Stimulated activated naive CD8-positive, alpha-beta T cell treated with anti-CD3 and anti-CD28 coated beads, Interleukin-15, Interleukin-2, amounts not matched to agents 100 U/mL and 50 U/mL, for 24 hours (primary cell): ENCODE measurements at regions not wholly inside any gene's neighbourhood (a gene's known extent, or its start where the extent isn't known, plus 50 kb on each side); places are given as distances from the start of the nearest gene placed in this dataset.
A peak's percentile ranks its signal among the peaks of the same experiment; 100 is the strongest.
"Not testable (repeated sequence)": the region's sequence is repeated elsewhere in the genome, so short reads cannot be mapped to it uniquely, and the experiment has no call there.

Experiments
- ATAC-seq: fragments of 150-1000 bp; cut with Tn5 transposase; one replicate; pipeline ENCODE4 v1.10.0; 2021
- DNase-seq: peaks from one replicate; pipeline ENCODE4 v3.0.0; 2021

DNA sequence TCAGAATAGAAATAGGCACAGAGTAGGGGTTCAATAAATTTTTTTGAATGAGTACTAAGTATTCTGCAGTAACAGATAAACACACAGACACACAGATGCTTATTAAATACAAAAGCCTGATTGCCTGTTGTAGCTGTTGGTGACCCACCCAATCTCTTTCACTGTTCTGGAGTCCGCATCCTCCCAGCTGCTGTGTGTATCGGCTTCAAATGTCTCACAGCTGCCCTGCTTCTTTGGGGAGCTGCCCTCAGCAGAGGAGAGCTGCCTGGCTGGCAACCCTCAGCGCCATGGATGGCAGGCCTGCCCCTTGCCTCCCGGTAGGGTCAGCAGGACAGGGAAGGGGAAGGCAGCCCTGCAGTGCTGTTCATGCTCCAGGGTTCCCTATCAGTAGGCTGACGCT, 50.5 kb upstream of the PRNP start:
- no peak for ATAC-seq
- DNase-seq: no peak

DNA sequence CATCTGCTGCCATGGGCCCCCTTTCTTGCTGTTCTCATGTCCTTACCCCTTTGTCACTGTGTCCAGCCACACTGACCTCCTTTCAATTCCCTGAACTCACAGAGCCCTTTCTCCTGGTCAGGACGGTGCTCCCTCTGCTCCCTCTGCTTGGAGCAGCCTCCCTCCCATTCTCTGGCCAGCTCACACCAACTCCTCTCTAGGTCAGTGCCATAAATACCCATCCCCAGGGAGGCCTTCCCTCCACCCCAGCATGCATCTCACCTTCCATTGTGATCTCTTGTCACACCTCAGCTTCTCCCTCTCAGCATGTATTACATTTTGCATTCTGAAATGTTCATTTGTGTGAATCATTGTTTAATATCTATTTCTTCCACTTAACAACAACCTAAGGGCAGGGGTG, 50.9 kb upstream of the PRNP start:
- DNase-seq (no peak), ATAC-seq (no peak)

DNA sequence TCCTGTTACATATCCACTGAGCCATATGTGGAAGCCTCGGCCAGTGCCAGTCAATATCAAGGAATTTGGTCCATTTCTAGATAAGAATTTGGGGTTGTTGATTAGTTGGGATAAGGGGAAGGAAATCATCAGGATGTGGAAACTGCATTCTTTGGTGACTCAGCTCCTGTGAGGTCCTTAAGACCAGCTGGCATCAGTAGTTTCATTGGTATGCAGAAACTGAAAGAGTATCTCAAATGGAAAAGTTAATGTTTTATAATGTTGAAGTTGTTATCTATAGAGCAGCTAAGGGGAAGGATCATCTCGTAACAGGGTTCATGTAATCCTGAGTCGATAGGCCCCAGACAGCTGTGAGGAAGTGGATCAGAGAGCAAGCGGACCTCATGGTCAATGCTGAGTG, 52.5 kb upstream of the PRNP start:
- DNase-seq (no peak), ATAC-seq (no peak)

DNA sequence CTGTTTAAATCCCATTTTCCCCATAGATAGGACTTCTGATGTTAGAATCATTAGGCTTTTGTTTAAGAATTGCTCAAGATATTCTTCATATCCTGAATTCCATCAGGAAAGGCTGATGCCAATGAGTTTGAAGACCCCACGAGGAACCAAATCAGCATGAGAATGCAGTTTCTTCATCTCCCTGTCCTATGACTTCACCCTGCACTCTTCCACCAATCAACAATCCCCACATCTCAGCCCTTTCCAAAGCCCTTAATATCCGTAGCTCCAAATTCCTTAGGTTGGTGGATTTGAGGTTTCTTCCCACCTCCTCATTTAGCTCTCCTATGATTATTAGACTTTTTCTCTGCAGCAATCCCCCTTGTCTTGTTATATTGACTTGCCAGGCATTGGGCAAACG, 52.9 kb upstream of the PRNP start:
- DNase-seq: no peak
- ATAC-seq: no peak

DNA sequence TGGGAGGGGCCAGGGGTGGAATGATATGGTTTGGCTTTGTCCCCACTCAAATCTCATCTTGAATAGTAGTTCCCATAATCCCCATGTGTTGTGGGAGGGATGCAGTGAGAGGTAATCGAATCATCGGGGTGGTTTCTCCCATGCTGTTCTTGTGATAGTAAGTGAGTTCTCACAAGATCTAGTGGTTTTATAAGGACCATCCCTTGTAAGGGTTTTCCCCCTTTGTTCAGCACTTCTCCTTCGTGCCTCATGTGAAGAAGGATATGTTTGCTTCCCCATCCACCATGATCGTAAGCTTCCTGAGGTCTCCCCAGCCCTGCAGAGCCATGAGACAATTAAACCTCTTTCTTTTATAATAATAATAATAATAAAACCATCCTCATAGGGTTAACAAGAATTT, 53.4 kb upstream of the PRNP start:
- ATAC-seq: no peak
- no peak for DNase-seq

DNA sequence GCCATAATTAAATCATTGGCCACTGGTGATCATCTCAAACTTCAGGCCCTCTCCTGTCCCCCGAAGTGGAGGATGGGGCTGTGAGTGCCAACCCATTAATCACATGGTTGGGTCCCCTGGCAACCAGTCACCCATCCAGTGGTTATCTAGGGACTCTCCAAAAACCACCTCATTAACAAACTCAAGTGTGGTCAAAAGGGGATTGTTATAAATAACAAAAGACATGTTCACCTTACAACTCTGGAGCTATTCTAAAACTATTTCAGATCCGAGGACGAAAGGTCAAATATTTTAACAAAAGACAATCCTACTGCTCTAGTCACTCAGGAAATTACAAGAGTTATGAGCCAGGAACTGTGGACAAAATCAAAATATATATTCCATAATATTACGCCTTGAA, 60.0 kb upstream of the PRNP start:
- no peak for ATAC-seq
- no peak for DNase-seq

DNA sequence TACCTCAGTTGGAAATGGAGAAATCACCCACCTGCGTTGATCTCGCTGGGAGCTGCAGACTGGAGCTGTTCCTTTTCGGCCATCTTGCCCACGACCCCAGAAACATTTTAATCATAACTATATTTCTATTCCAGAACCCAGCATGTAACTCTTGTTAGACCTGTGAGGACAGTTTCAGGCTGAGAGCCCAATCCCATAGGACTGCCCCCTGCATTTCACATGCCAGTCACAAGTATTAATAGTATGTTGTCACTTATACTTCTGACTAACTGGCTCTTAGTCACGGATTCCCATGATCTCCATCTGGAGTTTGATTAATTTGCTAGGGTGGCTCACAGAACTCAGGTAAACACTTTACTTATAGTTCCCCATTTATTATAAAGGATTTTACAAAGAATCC, 60.6 kb upstream of the PRNP start:
- ATAC-seq (no peak), DNase-seq (no peak)

DNA sequence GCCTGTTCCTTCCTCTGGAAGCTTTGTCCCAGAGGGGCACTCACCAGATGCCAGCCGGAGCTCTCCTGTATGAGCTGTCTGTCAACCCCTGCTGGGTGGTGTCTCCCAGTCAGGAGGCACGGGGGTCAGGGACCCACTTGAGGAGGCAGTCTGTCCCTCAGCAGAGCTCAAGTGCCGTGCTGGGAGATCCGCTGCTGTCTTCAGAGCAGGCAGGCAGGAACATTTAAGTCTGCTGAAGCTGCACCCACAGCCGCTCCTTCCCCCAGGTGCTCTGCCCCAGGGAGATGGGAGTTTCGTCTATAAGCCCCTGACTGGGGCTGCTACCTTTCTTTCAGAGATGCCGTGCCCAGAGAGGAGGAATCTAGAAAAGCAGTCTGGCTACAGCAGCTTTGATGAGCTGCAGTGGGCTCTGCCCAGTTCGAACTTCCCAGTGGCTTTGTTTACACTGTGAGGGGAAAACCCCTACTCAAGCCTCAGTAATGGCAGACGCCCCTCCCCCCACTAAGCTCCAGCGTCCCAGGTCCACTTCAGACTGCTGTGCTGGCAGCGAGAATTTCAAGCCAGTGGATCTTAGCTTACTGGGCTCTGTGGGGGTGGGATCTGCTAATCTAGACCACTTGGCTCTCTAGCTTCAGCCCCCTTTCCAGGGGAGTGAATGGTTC, 61.5 kb upstream of the PRNP start:
- ATAC-seq, DNase-seq: not testable (repeated sequence)

DNA sequence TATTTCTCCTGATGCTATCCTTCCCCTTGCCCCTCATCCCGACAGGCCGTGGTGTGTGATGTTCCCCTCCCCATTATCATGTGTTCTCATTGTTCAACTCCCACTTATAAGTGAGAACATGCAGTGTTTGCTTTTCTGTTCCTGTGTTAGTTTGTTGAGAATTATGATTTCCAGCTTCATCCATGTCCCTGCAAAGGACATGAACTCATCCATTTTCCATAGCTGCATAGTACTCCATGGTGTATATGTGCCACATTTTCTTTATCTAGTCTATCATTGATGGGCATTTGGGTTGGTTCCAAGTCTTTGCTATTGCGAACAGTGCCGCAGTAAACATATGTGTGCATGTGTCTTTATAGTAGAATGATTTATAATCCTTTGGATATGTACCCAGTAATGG, 67.1 kb upstream of the PRNP start:
- ATAC-seq, DNase-seq: not testable (repeated sequence)

DNA sequence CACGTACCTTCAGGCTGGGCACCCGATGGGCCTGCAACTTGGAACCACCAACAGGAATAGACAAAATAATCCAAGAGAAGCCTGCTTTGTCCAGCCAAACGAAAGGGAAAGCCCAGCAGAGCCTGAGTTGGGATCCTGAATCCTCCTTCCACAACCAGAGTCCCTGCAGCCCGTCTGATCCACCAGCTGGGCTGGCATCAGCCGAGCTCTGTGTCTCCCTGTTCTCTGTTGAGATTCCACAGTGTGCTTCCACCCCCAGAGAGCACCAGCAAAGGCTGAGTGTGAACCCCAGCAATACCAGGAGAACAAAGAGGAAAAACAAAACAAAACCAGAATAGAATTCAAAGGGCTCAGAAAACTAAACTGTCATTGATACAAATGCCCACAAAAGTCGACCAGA, 68.8 kb upstream of the PRNP start:
- ATAC-seq: no peak
- DNase-seq: no peak

DNA sequence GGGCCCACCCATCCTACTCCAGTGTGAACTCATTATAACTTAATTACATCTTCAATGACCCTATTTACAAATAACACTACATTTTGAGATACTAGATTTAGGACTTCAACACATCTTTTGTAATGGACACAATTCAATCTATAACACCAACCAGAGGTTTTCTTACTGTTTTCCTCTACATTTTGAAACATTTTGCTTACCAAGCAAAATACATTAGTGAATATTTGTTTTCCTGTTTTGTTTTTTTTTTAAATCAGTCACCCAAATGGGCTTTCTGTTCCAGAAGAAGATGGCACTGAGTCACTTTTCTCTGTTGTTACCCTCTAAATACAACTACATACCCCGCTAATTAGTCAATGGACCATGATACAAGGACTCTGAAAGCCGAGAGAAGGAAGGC, 69.2 kb upstream of the PRNP start:
- DNase-seq (no peak), ATAC-seq (no peak)

DNA sequence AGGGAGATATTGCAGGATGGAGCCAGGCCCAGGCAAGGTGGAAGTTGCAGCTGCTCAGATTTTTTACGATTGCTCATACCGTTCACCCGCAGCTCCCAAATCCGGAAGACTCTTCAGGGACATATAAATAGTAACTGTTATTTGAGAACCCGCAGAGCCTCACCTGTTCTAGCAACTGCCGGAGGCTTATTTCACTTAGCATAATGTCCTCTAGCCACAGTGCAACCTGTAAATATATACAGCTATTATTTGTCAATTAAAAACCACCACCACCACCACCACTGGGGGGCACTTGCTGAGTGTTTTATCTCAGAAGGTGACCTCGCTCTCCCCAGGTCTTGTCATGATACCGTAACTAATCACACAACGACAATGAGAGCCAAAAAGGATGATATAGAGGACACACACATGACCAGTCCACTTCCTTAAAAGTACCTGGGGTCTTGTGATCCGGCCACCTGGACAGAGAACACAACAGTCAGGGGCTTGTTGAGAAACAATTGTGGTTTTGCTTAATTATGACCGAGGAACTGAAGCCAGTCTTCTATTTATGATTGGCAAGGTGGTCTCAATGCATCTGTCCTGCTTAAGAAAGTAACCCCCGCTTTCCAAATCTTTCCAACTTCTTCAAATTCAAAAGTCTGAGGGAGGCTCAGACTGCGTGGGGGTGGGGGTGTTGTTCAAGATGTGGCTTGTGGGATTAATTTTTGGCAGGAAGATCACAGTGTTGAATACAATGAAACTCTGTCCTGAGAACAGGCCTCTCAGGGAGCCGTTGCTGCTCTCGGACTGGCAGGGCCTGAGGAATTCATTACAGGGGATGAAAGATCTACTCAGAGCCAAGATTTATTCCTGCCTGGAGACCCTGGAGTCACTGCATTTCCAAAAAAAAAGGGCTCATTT, 72.3 kb upstream of the PRNP start:
- DNase-seq (peak; percentile 63), ATAC-seq (peak; percentile 53)

DNA sequence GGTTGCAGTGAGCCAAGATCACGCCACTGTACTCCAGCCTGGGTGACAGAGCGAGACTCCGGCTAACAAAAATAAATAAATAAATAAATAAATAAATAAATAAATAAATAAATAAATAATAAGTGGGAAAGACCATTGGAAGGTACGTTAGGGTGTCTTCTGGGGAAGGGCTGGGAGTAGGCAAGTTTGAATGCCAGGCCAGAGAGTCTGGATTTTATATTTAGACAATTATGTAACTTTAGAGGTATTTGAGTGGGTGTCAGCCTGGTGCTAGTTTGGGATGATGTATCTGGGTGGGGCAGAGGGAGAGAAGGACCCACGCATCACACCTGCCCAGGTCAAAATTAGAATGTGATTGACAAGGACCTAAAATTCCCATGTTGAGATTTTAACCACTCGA, 73.1 kb upstream of the PRNP start:
- ATAC-seq: no peak

DNA sequence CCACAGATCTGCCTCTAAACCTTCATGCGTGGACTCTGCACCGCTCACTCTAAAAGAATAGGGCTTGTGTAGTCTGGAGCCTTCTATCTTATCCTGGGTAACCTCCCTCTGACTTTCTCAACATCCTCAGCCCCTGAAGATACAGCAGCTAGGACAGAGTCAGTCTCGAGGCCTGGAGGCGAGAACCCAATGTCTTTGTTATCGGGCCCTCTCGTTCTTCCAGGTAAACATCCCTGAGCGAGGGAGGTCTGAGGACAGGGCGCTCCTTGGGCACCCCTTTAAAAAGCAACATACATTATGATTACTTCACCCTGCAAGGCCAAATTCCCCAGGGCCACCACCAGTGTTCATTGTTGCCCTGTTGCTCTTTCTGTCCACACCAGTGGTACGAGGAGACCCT, 75.4 kb upstream of the PRNP start:
- ATAC-seq (no peak), DNase-seq (no peak)

More for the DNA sequence above, 73.1 kb upstream of the PRNP start:
- DNase-seq: no peak

DNA sequence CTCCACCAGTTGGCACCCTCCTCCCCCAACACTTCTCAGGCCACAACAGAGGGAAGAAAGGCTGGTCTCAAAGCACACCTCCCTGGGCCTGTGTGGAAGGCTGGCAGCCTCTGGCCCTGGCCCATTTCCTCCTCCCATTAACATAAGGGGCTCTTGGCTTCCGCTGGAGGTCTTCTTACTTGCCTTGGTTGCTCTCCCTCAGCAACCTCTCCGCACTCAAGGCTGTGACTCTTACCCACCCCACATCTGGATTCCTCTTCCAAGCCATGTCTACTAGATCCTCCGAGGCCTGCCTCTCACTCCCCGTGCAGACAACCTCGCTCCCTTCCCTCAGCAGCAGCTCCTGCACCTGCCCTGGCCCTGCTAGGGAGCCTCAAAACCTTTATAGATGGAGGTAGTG, 76.7 kb upstream of the PRNP start:
- DNase-seq: no peak
- ATAC-seq: no peak

DNA sequence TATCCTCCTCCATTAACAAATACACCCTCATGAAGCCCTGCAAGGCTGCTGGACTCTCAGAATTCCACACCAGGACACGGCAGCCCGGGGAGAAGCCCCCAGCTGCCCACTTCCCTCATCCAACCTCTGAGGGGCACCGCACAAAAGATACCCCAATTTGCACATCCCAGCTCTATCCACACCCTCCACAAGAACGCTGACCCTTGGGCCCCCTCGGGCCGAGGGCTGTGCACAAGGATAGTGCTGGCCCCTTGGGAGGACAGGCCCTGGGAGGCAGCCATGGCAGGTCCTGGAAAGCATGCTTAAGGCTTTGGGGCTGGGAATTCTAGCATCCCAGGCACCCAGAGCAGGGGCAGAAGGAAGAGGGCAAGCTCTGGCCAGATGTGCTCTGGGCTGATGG, 77.4 kb upstream of the PRNP start:
- ATAC-seq (no peak), DNase-seq (no peak)

DNA sequence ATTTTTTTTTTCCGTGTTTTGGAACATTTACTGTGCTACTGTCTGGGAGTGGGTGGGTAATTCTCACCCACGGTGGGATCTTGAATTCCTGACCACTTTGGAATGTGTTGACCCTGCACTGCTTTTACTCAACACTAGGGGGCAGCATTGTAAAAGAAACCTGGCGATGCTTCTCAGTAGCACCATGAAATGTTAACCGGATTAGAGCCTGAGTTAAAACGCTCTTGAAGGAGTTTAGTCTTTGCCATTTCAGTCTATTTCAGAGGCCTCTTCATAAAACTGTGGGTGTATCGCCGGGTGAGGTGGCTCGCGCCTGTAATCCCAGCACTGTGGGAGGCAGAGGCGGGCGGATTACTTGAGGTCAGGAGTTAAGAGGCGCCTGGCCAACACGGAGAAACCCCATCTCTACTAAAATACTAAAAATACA, 79.0 kb upstream of the PRNP start:
- DNase-seq: peak; percentile 48

DNA sequence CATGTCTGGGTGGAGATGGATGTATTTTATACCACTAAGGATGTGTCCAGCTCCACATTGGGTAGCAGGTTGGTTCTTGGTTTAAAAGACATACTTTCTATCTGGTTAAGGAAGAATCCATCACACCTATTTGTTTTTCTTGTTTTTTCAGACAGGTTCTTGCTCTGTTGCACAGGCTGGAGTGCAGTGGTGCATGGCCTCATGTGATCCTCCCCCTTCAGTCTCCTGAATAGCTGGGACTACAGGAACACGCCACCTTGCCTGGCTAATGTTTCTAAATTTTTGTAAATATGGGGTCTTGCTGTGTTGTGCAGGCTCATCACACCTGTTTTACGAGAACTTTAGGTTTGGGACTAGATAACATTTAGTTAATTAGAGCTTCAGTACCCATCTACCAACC, 80.2 kb upstream of the PRNP start:
- no peak for ATAC-seq
- DNase-seq: no peak

More for the DNA sequence above, 79.0 kb upstream of the PRNP start:
- ATAC-seq: peak; percentile 51

DNA sequence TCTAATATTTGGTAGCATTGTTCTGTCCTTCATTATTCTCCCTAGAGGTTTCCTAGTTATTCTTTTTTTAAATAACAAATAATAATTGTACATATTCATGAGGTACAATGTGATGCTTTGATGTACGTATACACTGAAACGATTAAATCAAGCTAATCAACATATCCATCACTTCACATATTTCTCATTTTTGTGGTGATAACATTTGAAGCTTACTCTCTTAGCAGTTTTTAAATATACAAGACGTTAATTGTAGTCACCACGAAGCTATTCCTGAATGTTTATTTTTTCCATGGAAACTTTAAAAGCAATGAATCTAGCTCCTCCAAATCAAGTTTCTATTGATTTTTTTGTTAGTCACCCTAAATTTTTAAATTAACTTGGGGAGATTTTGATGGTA, 81.1 kb upstream of the PRNP start:
- no peak for ATAC-seq
- no peak for DNase-seq

DNA sequence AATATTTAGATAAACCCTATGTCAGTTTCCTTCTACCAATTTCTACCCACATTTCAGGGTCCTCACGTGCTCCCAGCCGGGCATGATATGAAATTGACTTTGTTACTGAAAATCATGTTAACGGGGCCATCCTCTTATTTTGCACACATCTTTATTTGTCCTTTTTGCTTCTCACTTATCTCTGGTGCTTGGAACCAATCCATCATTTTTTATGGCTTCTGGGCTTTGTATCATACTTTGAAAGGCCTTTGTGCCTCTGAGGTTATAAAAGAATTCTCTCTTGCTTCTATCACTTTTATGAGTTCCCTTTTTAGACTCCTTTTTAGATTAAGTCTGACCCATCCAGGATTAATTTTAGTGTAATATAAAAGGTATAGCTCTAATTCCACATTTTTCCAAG, 81.7 kb upstream of the PRNP start:
- ATAC-seq: no peak
- DNase-seq: no peak

DNA sequence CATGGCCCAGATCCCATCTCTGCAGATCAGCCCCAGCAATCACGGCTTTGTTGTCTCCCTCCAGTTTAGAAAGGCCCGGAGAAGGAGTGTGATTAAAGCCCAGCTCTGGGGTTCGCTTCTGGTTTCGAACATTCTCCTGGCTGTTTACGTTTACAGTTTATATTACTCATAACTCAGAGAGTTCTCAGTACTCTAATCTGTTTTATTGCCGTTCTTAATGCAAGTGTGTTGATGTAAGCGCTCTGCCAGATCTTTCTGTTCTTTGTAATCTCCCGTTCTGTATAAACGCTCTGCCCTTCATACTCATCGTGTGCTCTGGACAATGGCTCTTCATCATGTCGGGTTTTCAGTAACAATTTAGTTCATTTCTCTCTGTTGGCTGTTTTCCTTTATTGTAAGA, 82.5 kb upstream of the PRNP start:
- ATAC-seq (no peak), DNase-seq (no peak)

DNA sequence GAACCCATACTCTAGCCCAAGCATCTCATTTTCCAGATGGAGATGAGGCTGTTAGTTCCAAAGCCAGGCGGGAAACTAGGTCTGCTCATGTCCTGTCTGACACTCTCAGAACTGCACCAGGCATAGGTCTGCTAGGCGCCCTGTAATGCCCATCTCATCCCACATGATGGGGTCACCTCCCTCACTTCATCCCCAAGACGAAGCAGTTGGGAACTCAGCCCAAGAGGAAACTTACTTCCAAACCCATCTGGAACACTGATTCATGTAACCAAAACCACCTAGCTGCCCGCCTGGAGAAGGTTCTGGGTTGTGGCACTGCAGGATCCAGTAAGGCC, 84.0 kb upstream of the PRNP start:
- DNase-seq (no peak), ATAC-seq (no peak)

DNA sequence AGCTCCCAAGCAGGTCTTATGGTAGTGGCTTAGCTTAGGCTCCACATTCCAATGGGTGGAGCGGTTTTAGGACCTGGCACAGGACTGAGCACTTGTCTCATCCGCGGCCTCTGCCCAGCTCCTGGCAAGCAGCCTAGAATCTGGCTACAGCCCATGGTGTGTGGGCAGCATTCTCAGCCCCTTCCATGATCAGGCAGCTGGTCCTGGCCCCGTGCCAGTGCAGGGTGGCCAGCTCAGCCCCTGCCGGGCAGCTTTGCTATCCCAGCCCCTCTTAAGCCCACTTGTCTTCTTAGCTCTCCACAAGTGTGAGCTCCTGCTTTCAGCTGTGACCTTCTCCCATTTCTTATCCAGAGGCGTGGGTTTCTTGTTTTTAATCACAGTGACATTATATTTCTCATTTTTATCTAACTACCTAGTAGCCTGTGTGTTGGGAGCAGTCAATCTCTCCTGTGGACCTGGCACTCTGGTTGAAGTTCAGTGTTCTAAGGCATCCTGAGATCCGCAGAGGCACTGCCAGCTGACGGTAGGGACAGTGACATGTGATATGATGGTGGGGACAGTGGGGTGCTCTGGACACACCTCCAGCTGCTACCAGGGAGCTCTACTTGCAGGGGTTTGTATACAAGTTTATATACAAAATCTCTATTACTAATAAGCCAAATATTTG, 84.5 kb upstream of the PRNP start:
- DNase-seq (no peak), ATAC-seq (no peak)
